ENCODE measurements at regions not wholly inside any gene's neighbourhood (a gene's known extent, or its start where the extent isn't known, plus 50 kb on each side); places are given as distances from the start of the nearest gene placed in this dataset.

GRCh38 chr10:44845361-44846175 lies 65.6 kb upstream of the TMEM72 start:
- Histone ChIP-seq H3K9me3 (peaks cover 0 to 9% (median 0%) of the 10 kb centered on the region in 11 donors), H3K4me3 (no peak overlapping the region), H3K36me3 (no peaks in the 10 kb centered on the region), H3K27ac (no peak overlapping the region), H3K4me1 (peaks cover 0 to 5% (median 0%) of the 10 kb centered on the region in 9 donors), H3K27me3 (no peaks in the 10 kb centered on the region)
- TF ChIP-seq CTCF (IDR thresholded peaks at IDR 0.05) = no peak
- intact Hi-C loops (cut with DNase I) = no loop called here
- no peak for ATAC-seq
- 82 to 94% methylated on average over 6 of the region's 6 CpGs for WGBS, 2 donors
- no peak for DNase-seq

- Histone ChIP-seq H3K4me1 (peaks cover 0 to 5% (median 0%) of the 10 kb centered on the region in 9 donors), H3K27ac (no peak overlapping the region), H3K27me3 (no peaks in the 10 kb centered on the region), H3K9me3 (peaks cover 0 to 9% (median 0%) of the 10 kb centered on the region in 11 donors), H3K36me3 (no peaks in the 10 kb centered on the region), H3K4me3 (no peak overlapping the region)
- no peak for ATAC-seq
- no peak for DNase-seq
- intact Hi-C loops (cut with DNase I) = no loop called here
- 94 to 98% methylated on average over 3 of the region's 3 CpGs for WGBS, 2 donors
- TF ChIP-seq CTCF (IDR thresholded peaks at IDR 0.05) = no peak
These were observed 64.0 kb upstream of the TMEM72 start for GRCh38 chr10:44847110-44847509.

- no peak for ATAC-seq
- Histone ChIP-seq H3K27ac (no peak overlapping the region), H3K9me3 (peaks cover 0 to 9% (median 0%) of the 10 kb centered on the region in 11 donors), H3K4me1 (peaks cover 0 to 5% (median 0%) of the 10 kb centered on the region in 9 donors), H3K4me3 (no peak overlapping the region), H3K27me3 (no peaks in the 10 kb centered on the region), H3K36me3 (no peaks in the 10 kb centered on the region)
- no peak for TF ChIP-seq CTCF (IDR thresholded peaks at IDR 0.05)
- DNase-seq = no peak
- WGBS, 2 donors = 95 to 97% methylated on average over 4 of the region's 4 CpGs
- intact Hi-C loops (cut with DNase I) = no loop called here
These were observed 62.9 kb upstream of the TMEM72 start for GRCh38 chr10:44848211-44848610.

GRCh38 chr10:44849936-44850335 lies 61.2 kb upstream of the TMEM72 start:
- peaks cover 0 to 5% (median 0%) of the 10 kb centered on the region in 9 donors for H3K4me1 ChIP-seq
- no peak for TF ChIP-seq CTCF (IDR thresholded peaks at IDR 0.05)
- H3K36me3 ChIP-seq = no peaks in the 10 kb centered on the region
- DNase-seq (no peak), ATAC-seq (no peak)
- 94 to 98% methylated on average over 2 of the region's 2 CpGs for WGBS, 2 donors
- no peak overlapping the region for H3K27ac ChIP-seq
- intact Hi-C loops (cut with DNase I) = loop anchor here in 4 of 10 donors (10.0 kb wide), 3 partner anchors 165 to 535 kb away; partner anchors contain the start of gene CXCL12 (in 1 of the 4)
- no peaks in the 10 kb centered on the region for H3K27me3 ChIP-seq
- peaks cover 0 to 9% (median 0%) of the 10 kb centered on the region in 11 donors for H3K9me3 ChIP-seq
- no peak overlapping the region for H3K4me3 ChIP-seq

Data from heart right ventricle (tissue), 16 donors.